Endothelial cell (in vitro differentiated cells): ENCODE measurements at regions not wholly inside any gene's neighbourhood (a gene's known extent, or its start where the extent isn't known, plus 50 kb on each side); places are given as distances from the start of the nearest gene placed in this dataset.

Experiments
- DNase-seq: peaks from one replicate; pipeline ENCODE4 v3.0.0; 2021; ENCODE audit warnings: low spot score
- H3K27ac Mint-ChIP-seq: one replicate; pipeline ENCODE4 v1.8.0; 2021; ENCODE audit warnings: mixed read lengths, inconsistent platforms; ENCODE audit not compliant: unreplicated experiment
- H3K27me3 Mint-ChIP-seq: one replicate; pipeline ENCODE4 v1.8.0; 2021; ENCODE audit warnings: mild to moderate bottlenecking, moderate library complexity, mixed read lengths, inconsistent platforms; ENCODE audit not compliant: unreplicated experiment
- H3K36me3 Mint-ChIP-seq: one replicate; pipeline ENCODE4 v1.8.0; 2021; ENCODE audit warnings: mild to moderate bottlenecking, low read depth, mixed read lengths, inconsistent platforms; ENCODE audit not compliant: unreplicated experiment
- H3K4me1 Mint-ChIP-seq: one replicate; pipeline ENCODE4 v1.8.0; 2021; ENCODE audit warnings: mild to moderate bottlenecking, mixed read lengths, inconsistent platforms; ENCODE audit not compliant: unreplicated experiment
- H3K4me3 Mint-ChIP-seq: one replicate; pipeline ENCODE4 v1.8.0; 2021; ENCODE audit warnings: mild to moderate bottlenecking, mixed read lengths, inconsistent platforms; ENCODE audit not compliant: unreplicated experiment
- H3K9me3 Mint-ChIP-seq: one replicate; pipeline ENCODE4 v1.8.0; 2021; ENCODE audit warnings: mixed read lengths, inconsistent platforms; ENCODE audit not compliant: unreplicated experiment
- CTCF ChIP-seq: fragments of 200-600 bp; sonication (generic); IDR thresholded peaks from one replicate; pipeline ENCODE4 v1.5.0; 2021; ENCODE audit warnings: antibody characterized with exemption; ENCODE audit not compliant: unreplicated experiment

GRCh38 chr18:46268671-46269070, 164.5 kb downstream of the HAUS1 start:
- no peak overlapping the region for H3K27ac Mint-ChIP-seq
- peaks cover 3% of the 10 kb centered on the region for H3K27me3 Mint-ChIP-seq
- H3K4me3 Mint-ChIP-seq: no peak overlapping the region
- no peak for TF ChIP-seq CTCF
- DNase-seq: no peak
- peaks cover 18% of the 10 kb centered on the region for H3K4me1 Mint-ChIP-seq
- no peaks in the 10 kb centered on the region for H3K36me3 Mint-ChIP-seq
- no peaks in the 10 kb centered on the region for H3K9me3 Mint-ChIP-seq

GRCh38 chr18:46269275-46269674, 165.1 kb downstream of the HAUS1 start:
- peaks cover 3% of the 10 kb centered on the region for H3K27me3 Mint-ChIP-seq
- no peak overlapping the region for H3K27ac Mint-ChIP-seq
- H3K36me3 Mint-ChIP-seq: no peaks in the 10 kb centered on the region
- no peak overlapping the region for H3K4me3 Mint-ChIP-seq
- no peaks in the 10 kb centered on the region for H3K9me3 Mint-ChIP-seq
- H3K4me1 Mint-ChIP-seq: peaks cover 12% of the 10 kb centered on the region
- no peak for DNase-seq
- TF ChIP-seq CTCF: no peak

GRCh38 chr18:46271488-46271887, 167.3 kb downstream of the HAUS1 start:
- no peaks in the 10 kb centered on the region for H3K36me3 Mint-ChIP-seq
- DNase-seq: no peak
- H3K4me3 Mint-ChIP-seq: no peak overlapping the region
- H3K9me3 Mint-ChIP-seq: no peaks in the 10 kb centered on the region
- no peak overlapping the region for H3K27ac Mint-ChIP-seq
- TF ChIP-seq CTCF: no peak
- H3K4me1 Mint-ChIP-seq: no peaks in the 10 kb centered on the region
- H3K27me3 Mint-ChIP-seq: no peaks in the 10 kb centered on the region

- no peak for TF ChIP-seq CTCF
- H3K9me3 Mint-ChIP-seq: no peaks in the 10 kb centered on the region
- peaks cover 1% of the 10 kb centered on the region for H3K27me3 Mint-ChIP-seq
- no peaks in the 10 kb centered on the region for H3K36me3 Mint-ChIP-seq
- H3K4me1 Mint-ChIP-seq: peaks cover 3% of the 10 kb centered on the region
- DNase-seq: no peak
- no peak overlapping the region for H3K27ac Mint-ChIP-seq
- H3K4me3 Mint-ChIP-seq: no peak overlapping the region
These were observed 169.7 kb downstream of the HAUS1 start for GRCh38 chr18:46273861-46274260.

- no peaks in the 10 kb centered on the region for H3K9me3 Mint-ChIP-seq
- TF ChIP-seq CTCF: no peak
- DNase-seq: no peak
- H3K27me3 Mint-ChIP-seq: peaks cover 1% of the 10 kb centered on the region
- H3K36me3 Mint-ChIP-seq: no peaks in the 10 kb centered on the region
- H3K27ac Mint-ChIP-seq: no peak overlapping the region
- peaks cover 3% of the 10 kb centered on the region for H3K4me1 Mint-ChIP-seq
- no peak overlapping the region for H3K4me3 Mint-ChIP-seq
These were observed 170.1 kb downstream of the HAUS1 start for GRCh38 chr18:46274266-46274665.
